H9 (cell line): ENCODE measurements at regions not wholly inside any gene's neighbourhood (a gene's known extent, or its start where the extent isn't known, plus 50 kb on each side); places are given as distances from the start of the nearest gene placed in this dataset.

ENCODE experiments used
- DNase-seq: peaks from one replicate; pipeline ENCODE4 v3.0.0-alpha.2; 2017
- H2AFZ ChIP-seq: one replicate; pipeline ENCODE4 v1.6.1; 2013; ENCODE audit warnings: mild to moderate bottlenecking, low read length, control low read depth, moderate library complexity
- H2AK5ac ChIP-seq: 2 replicates; pipeline ENCODE4 v1.6.1; 2013; ENCODE audit warnings: low read length, control low read depth, mixed read lengths; ENCODE audit not compliant: insufficient read length
- H2BK120ac ChIP-seq: one replicate; pipeline ENCODE4 v1.6.1; 2013; ENCODE audit warnings: low read depth, mild to moderate bottlenecking, low read length, control low read depth, inconsistent platforms; ENCODE audit not compliant: poor library complexity, severe bottlenecking
- H2BK12ac ChIP-seq: 2 replicates; pipeline ENCODE4 v1.6.1; 2013; ENCODE audit warnings: low read length, control low read depth, mixed read lengths, low read depth; ENCODE audit not compliant: insufficient read length
- H2BK15ac ChIP-seq: 2 replicates; pipeline ENCODE4 v1.6.1; 2013; ENCODE audit warnings: low read depth, low read length, control low read depth
- H2BK20ac ChIP-seq: one replicate; pipeline ENCODE4 v1.6.1; 2013; ENCODE audit warnings: low read depth, mild to moderate bottlenecking, low read length, control low read depth, inconsistent platforms; ENCODE audit not compliant: poor library complexity, severe bottlenecking
- H2BK5ac ChIP-seq: 2 replicates; pipeline ENCODE4 v1.6.1; 2013; ENCODE audit warnings: low read length, control low read depth, mixed read lengths; ENCODE audit not compliant: insufficient read length
- H3K14ac ChIP-seq: 2 replicates; pipeline ENCODE4 v1.6.1; 2013; ENCODE audit warnings: low read length, control low read depth; ENCODE audit not compliant: insufficient read depth
- H3K18ac ChIP-seq: 2 replicates; pipeline ENCODE4 v1.6.1; 2013; ENCODE audit warnings: low read depth, mild to moderate bottlenecking, mixed read lengths, low read length, control low read depth; ENCODE audit not compliant: insufficient read length
- H3K23ac ChIP-seq: 2 replicates; pipeline ENCODE4 v1.6.1; 2013; ENCODE audit warnings: low read length, control low read depth, mixed read lengths, low read depth; ENCODE audit not compliant: insufficient read length
- H3K23me2 ChIP-seq: 2 replicates; pipeline ENCODE4 v1.6.1; 2013; ENCODE audit warnings: low read depth, mild to moderate bottlenecking, mixed read lengths, low read length, control low read depth; ENCODE audit not compliant: insufficient read length, poor library complexity, severe bottlenecking
- H3K27ac ChIP-seq: 2 replicates; pipeline ENCODE4 v1.5.1; 2013; ENCODE audit warnings: low read length, control low read depth, mixed read lengths, low read depth; ENCODE audit not compliant: insufficient read length
- H3K27me3 ChIP-seq: 2 replicates; pipeline ENCODE4 v1.6.1; 2013; ENCODE audit warnings: low read length, control low read depth, inconsistent platforms; ENCODE audit not compliant: insufficient read depth
- H3K4ac ChIP-seq: 2 replicates; pipeline ENCODE4 v1.6.1; 2013; ENCODE audit warnings: low read depth, mild to moderate bottlenecking, control low read depth, inconsistent platforms, low read length, moderate library complexity
- H3K4me1 ChIP-seq: 2 replicates; pipeline ENCODE4 v1.6.1; 2013; ENCODE audit warnings: low read length, control low read depth, inconsistent platforms; ENCODE audit not compliant: insufficient read depth
- H3K4me2 ChIP-seq: 2 replicates; pipeline ENCODE4 v1.6.1; 2013; ENCODE audit warnings: low read length, control low read depth, mixed read lengths; ENCODE audit not compliant: insufficient read length, insufficient read depth
- H3K56ac ChIP-seq: 2 replicates; pipeline ENCODE4 v1.6.1; 2013; ENCODE audit warnings: low read depth, mild to moderate bottlenecking, mixed read lengths, low read length, control low read depth; ENCODE audit not compliant: insufficient read length
- H3K79me1 ChIP-seq: 2 replicates; pipeline ENCODE4 v1.6.1; 2013; ENCODE audit warnings: low read depth, mild to moderate bottlenecking, moderate library complexity, low read length, control low read depth, inconsistent platforms; ENCODE audit not compliant: insufficient read depth, poor library complexity, severe bottlenecking
- H3K79me2 ChIP-seq: 2 replicates; pipeline ENCODE4 v1.6.1; 2013; ENCODE audit warnings: low read length, control low read depth, inconsistent platforms; ENCODE audit not compliant: insufficient read depth
- H3K9ac ChIP-seq: 2 replicates; pipeline ENCODE4 v1.6.1; 2013; ENCODE audit warnings: low read length, control low read depth, mixed read lengths; ENCODE audit not compliant: insufficient read length; ENCODE audit errors: extremely low read depth
- H3K9me3 ChIP-seq: one replicate; pipeline ENCODE4 v1.6.1; 2013; ENCODE audit warnings: low read depth, low read length, inconsistent platforms; ENCODE audit not compliant: control insufficient read depth
- H3T11ph ChIP-seq: one replicate; pipeline ENCODE4 v1.6.1; 2013; ENCODE audit warnings: mild to moderate bottlenecking, low read length, control low read depth, inconsistent platforms
- H4K20me1 ChIP-seq: one replicate; pipeline ENCODE4 v1.6.1; 2013; ENCODE audit not compliant: control insufficient read depth, insufficient read length, insufficient read depth
- H4K5ac ChIP-seq: 2 replicates; pipeline ENCODE4 v1.6.1; 2013; ENCODE audit warnings: low read depth, mild to moderate bottlenecking, mixed read lengths, low read length, control low read depth; ENCODE audit not compliant: insufficient read length
- H4K8ac ChIP-seq: replicated peaks from 2 replicates; pipeline ENCODE4 v1.6.1; 2013; ENCODE audit warnings: low read length, control low read depth, mixed read lengths, low read depth; ENCODE audit not compliant: insufficient read length
- H4K91ac ChIP-seq: 2 replicates; pipeline ENCODE4 v1.6.1; 2013; ENCODE audit warnings: low read depth, mild to moderate bottlenecking, moderate library complexity, mixed read lengths, low read length, control low read depth; ENCODE audit not compliant: insufficient read length
- H3K27ac Mint-ChIP-seq, 3 experiments: 2 replicates in 2 of 3; 3 replicates in 1 of 3; pipeline ENCODE4 v1.8.0; 2020 to 2021; ENCODE audit warnings: mixed read lengths in 3 of 3, mild to moderate bottlenecking in 1 of 3, moderate library complexity in 1 of 3
- H3K27me3 Mint-ChIP-seq: 2 replicates; pipeline ENCODE4 v1.8.0; 2021; ENCODE audit warnings: low read depth, mild to moderate bottlenecking, moderate library complexity, mixed read lengths
- H3K36me3 Mint-ChIP-seq, 3 experiments: 2 replicates in 2 of 3; 3 replicates in 1 of 3; pipeline ENCODE4 v1.8.0; 2020 to 2021; ENCODE audit warnings: low read depth in 3 of 3, mixed read lengths in 3 of 3; ENCODE audit not compliant: insufficient read depth in 1 of 3
- H3K4me1 Mint-ChIP-seq, 2 experiments: 2 replicates each; pipeline ENCODE4 v1.8.0; 2020; ENCODE audit warnings: mixed read lengths in 2 of 2
- H3K4me3 Mint-ChIP-seq, 2 experiments: 2 replicates in 1 of 2; 3 replicates in 1 of 2; pipeline ENCODE4 v1.8.0; 2020 to 2021; ENCODE audit warnings: mild to moderate bottlenecking in 2 of 2, mixed read lengths in 2 of 2, moderate library complexity in 1 of 2
- H3K9me3 Mint-ChIP-seq, 2 experiments: 2 replicates in 1 of 2; 3 replicates in 1 of 2; pipeline ENCODE4 v1.8.0; 2020; ENCODE audit warnings: mild to moderate bottlenecking in 2 of 2, mixed read lengths in 2 of 2, moderate library complexity in 1 of 2
- CTCF ChIP-seq: fragments of 200-600 bp; sonication (generic); conservative IDR thresholded peaks from 3 replicates; pipeline ENCODE4 v1.8.0; 2021; ENCODE audit warnings: antibody characterized with exemption, mild to moderate bottlenecking
- WGBS: extraction: QIAGEN DNeasy Blood & Tissue Kit; methylation state at CpG from one replicate; pipeline ENCODE4 v1.1.7; 2013; ENCODE audit warnings: missing lambda C conversion rate, low lambda C conversion rate, mixed read lengths; ENCODE audit not compliant: insufficient read length; ENCODE audit errors: extremely low coverage; 5-methylcytosine and 5-hydroxymethylcytosine counted together

GRCh38 chr1:29870621-29871020 lies 634.3 kb downstream of the PTPRU start:
- no peak for TF ChIP-seq CTCF
- Histone ChIP-seq H2BK12ac (no peak overlapping the region), H2BK15ac (no peak overlapping the region), H4K8ac (no peak overlapping the region), H3K23me2 (no peaks in the 10 kb centered on the region), H3K18ac (no peak overlapping the region), H4K20me1 (no peaks in the 10 kb centered on the region), H3K79me2 (no peaks in the 10 kb centered on the region), H2BK20ac (no peak overlapping the region), H3T11ph (no peak overlapping the region), H2AK5ac (no peak overlapping the region), H3K27me3 (no peaks in the 10 kb centered on the region), H2AFZ (no peak overlapping the region), H3K27ac (no peak overlapping the region), H2BK120ac (no peak overlapping the region), H2BK5ac (no peak overlapping the region), H3K79me1 (no peaks in the 10 kb centered on the region), H3K56ac (no peak overlapping the region), H3K4me2 (no peak overlapping the region), H4K5ac (no peak overlapping the region), H3K4ac (no peak overlapping the region), H3K9me3 (no peaks in the 10 kb centered on the region), H4K91ac (no peak overlapping the region), H3K14ac (no peak overlapping the region), H3K23ac (no peak overlapping the region), H3K4me1 (no peaks in the 10 kb centered on the region), H3K9ac (no peak overlapping the region)
- Mint-ChIP-seq H3K4me1 (peaks cover 10 to 12% of the 10 kb centered on the region in 2 experiments), H3K9me3 (peaks cover 8 to 9% of the 10 kb centered on the region in 2 experiments; a peak in 2 of 5 replicates), H3K36me3 (peaks cover 0 to 6% (median 0%) of the 10 kb centered on the region in 3 experiments; a peak in 3 of 7 replicates), H3K27ac (no peak overlapping the region), H3K27me3 (no peaks in the 10 kb centered on the region), H3K4me3 (no peak overlapping the region)
- WGBS = no CpG with 5 or more reads among the region's 3 CpGs
- no peak for DNase-seq
